OCI-LY3 (cell line): ENCODE measurements at regions not wholly inside any gene's neighbourhood (a gene's known extent, or its start where the extent isn't known, plus 50 kb on each side); places are given as distances from the start of the nearest gene placed in this dataset.

Experiments used
- EZH2phosphoT487 ChIP-seq: fragments of 200-600 bp; shearing (Covaris generic); IDR thresholded peaks from 2 replicates; pipeline ENCODE4 v1.6.1; 2018; ENCODE audit warnings: antibody characterized with exemption, mixed run types, low read depth
- TF ChIP-seq, protein P1 (sequence below): fragments of 200-600, 300-600 bp; sonication (generic); IDR thresholded peaks from 2 replicates; pipeline ENCODE4 v1.5.1; 2014; ENCODE audit warnings: antibody characterized with exemption, low read length, low read depth

DNA sequence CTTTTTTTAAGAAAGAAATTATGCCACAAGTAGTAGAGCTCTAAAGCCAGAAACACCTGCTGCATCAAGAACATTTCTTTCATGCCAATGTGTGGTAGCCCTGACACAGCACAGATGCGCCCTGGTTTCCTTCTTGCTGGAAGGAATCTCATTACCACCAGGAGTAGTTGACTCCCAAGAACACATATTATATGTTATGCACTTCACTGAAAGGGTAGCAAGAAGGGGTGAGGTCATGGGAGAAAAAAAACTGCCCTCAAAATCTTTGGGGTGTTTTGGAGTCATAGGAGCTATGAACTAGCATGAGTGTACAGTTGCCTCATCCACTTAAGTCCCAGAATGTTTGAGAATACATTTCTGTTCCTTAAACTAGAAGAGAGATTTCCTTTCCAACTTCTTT lies 185.8 kb upstream of the C1QTNF7 start:
- TF ChIP-seq, protein P1, sequence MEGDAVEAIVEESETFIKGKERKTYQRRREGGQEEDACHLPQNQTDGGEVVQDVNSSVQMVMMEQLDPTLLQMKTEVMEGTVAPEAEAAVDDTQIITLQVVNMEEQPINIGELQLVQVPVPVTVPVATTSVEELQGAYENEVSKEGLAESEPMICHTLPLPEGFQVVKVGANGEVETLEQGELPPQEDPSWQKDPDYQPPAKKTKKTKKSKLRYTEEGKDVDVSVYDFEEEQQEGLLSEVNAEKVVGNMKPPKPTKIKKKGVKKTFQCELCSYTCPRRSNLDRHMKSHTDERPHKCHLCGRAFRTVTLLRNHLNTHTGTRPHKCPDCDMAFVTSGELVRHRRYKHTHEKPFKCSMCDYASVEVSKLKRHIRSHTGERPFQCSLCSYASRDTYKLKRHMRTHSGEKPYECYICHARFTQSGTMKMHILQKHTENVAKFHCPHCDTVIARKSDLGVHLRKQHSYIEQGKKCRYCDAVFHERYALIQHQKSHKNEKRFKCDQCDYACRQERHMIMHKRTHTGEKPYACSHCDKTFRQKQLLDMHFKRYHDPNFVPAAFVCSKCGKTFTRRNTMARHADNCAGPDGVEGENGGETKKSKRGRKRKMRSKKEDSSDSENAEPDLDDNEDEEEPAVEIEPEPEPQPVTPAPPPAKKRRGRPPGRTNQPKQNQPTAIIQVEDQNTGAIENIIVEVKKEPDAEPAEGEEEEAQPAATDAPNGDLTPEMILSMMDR: no peak
- no peak for TF ChIP-seq EZH2phosphoT487
